Tibial artery (tissue), 4 donors: ENCODE measurements at regions not wholly inside any gene's neighbourhood (a gene's known extent, or its start where the extent isn't known, plus 50 kb on each side); places are given as distances from the start of the nearest gene placed in this dataset.

Experiments
- DNase-seq, 2 donors: peaks; one replicate each; pipeline ENCODE4 v3.0.0-alpha.2; 2019
- H3K27ac ChIP-seq, 2 donors: fragments of 200-600 bp; sonication (generic) in 1 of 2; 1 replicate in 1 of 2; 2 replicates in 1 of 2; pipeline ENCODE4 v1.5.1; 2018 to 2019; ENCODE audit warnings: mild to moderate bottlenecking in 1 of 2
- H3K27me3 ChIP-seq, 2 donors: fragments of 200-600 bp; sonication (generic) in 1 of 2; one replicate each; pipeline versions ENCODE4 v1.5.1 to v1.6.0; 2016 to 2019
- H3K36me3 ChIP-seq, 3 donors: fragments of 200-600 bp; sonication (generic) in 2 of 3; one replicate each; pipeline ENCODE4 v1.5.1; 2016 to 2019; ENCODE audit warnings: mild to moderate bottlenecking in 2 of 3
- H3K4me1 ChIP-seq, 4 donors: fragments of 200-600 bp; sonication (generic) in 2 of 4; 1 replicate in 3 of 4; 2 replicates in 1 of 4; pipeline ENCODE4 v1.5.1; 2016 to 2019
- H3K4me3 ChIP-seq, 2 donors: fragments of 200-600 bp; sonication (generic) in 1 of 2; 1 replicate in 1 of 2; 2 replicates in 1 of 2; pipeline ENCODE4 v1.5.1; 2018 to 2019; ENCODE audit warnings: mild to moderate bottlenecking in 2 of 2
- H3K9me3 ChIP-seq, 3 donors: fragments of 200-600 bp; sonication (generic) in 1 of 3; one replicate each; pipeline ENCODE4 v1.5.1; 2016 to 2019
- intact Hi-C: fragments of 100-400 bp; cut with DNase I; formaldehyde crosslinking; loops from one replicate; pipeline ENCODE4 v1.15.0; 2023; ENCODE audit warnings: low total_unique reads
- TF ChIP-seq, protein P1 (sequence below), 2 experiments: fragments of 200-600 bp in 1 of 2; fragments of 450-650 bp in 1 of 2; IDR thresholded peaks; one replicate each; pipeline ENCODE4 v1.5.1; 2017 to 2019; ENCODE audit warnings: antibody characterized with exemption in 2 of 2, mild to moderate bottlenecking in 1 of 2, moderate library complexity in 1 of 2

DNA sequence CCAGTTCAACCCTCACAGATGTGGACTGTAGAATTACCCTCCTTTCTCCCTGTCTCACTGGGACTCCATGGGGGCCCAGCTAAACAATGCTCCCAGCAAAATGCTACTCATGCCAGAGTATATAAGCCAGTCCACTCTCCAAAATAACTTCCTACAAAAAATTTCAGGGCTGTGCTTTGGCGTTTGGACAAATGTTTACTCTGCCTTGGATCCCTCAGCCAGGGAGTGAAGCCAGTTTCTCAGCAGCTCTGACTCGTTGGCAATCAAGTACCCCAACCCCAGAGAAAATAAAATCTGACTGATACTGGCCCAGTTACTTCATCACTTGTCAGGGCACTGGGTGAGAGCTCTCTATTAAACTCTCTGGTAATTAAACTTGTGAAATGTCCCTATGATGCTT lies 250.4 kb downstream of the TSHZ3 start:
- Histone ChIP-seq H3K9me3 (no peaks in the 10 kb centered on the region), H3K27ac (no peak overlapping the region), H3K27me3 (no peaks in the 10 kb centered on the region), H3K4me3 (no peak overlapping the region), H3K36me3 (no peaks in the 10 kb centered on the region), H3K4me1 (no peaks in the 10 kb centered on the region)
- TF ChIP-seq, protein P1, sequence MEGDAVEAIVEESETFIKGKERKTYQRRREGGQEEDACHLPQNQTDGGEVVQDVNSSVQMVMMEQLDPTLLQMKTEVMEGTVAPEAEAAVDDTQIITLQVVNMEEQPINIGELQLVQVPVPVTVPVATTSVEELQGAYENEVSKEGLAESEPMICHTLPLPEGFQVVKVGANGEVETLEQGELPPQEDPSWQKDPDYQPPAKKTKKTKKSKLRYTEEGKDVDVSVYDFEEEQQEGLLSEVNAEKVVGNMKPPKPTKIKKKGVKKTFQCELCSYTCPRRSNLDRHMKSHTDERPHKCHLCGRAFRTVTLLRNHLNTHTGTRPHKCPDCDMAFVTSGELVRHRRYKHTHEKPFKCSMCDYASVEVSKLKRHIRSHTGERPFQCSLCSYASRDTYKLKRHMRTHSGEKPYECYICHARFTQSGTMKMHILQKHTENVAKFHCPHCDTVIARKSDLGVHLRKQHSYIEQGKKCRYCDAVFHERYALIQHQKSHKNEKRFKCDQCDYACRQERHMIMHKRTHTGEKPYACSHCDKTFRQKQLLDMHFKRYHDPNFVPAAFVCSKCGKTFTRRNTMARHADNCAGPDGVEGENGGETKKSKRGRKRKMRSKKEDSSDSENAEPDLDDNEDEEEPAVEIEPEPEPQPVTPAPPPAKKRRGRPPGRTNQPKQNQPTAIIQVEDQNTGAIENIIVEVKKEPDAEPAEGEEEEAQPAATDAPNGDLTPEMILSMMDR (IDR thresholded peaks at IDR 0.05): no peak
- intact Hi-C loops: no loop called here
- no peak for DNase-seq

DNA sequence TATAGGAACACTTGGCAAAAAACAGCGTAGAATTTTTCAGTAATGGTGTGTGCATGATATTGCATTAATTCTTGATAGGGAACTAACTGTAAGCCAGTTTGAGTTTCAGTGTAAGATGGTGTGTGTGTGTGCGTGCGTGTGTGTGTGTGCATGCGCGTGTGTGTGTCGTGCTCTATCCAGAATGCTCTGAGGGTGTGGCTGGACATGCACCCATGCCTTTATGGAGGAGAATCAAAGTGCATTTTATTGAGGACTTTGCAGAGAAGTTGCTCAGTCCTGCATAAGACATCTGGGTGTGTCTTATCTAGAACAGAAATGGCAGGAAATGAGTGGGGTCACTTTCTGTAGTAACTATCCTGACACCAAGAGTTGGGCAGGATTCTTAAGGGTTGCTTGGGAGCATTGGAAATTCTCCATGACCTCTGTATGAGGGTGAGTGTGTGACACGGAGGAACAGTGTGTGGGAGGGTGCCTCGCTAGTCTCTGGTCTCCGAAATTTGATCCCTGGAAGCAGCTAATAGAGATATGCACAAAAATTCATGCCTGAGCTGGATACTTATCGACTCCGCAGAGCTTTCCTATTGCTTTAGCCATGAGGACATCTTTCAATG lies 252.2 kb downstream of the TSHZ3 start:
- intact Hi-C loops: no loop called here
- Histone ChIP-seq H3K27ac (no peak overlapping the region), H3K4me1 (no peaks in the 10 kb centered on the region), H3K4me3 (no peak overlapping the region), H3K9me3 (no peaks in the 10 kb centered on the region), H3K36me3 (no peaks in the 10 kb centered on the region), H3K27me3 (no peaks in the 10 kb centered on the region)
- DNase-seq: no peak
- TF ChIP-seq, protein P1 (IDR thresholded peaks at IDR 0.05): no peak

DNA sequence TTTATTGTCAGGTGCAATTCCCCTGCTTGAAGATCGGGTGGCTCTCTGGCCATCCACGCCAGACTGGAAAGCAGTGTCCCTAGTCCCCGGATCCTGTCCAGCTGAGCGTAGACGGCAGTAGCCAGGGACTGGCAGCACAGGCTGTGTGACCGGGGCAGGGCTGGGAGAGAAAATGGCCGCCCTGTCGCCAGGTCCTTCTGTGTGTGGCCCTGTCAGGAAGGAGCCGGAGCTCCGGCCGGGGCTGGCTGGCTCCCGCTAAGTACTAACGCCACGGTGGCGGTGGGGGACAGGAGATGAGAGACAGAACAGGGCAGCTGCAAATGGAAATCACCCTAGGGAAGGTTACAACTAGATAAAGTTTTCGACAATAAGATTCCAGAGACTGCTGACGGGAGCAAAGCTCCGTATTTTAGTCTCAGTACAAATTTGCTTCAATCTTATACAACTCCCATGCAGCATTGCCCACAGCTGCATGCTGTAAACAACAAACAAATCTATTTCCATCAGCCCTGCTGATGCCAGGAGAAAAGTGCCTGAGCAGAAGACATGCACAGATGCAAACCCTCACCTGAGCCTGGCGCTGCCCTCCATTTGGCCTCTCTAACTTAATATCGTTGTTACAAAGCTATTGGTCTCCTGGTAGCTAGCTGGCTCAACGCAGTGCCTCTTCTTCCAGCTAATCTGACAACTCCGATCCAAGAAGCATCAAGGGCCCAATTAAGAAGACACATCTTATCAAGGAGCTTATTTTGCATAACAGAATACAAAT lies 253.0 kb downstream of the TSHZ3 start:
- Histone ChIP-seq H3K4me1 (no peaks in the 10 kb centered on the region), H3K27me3 (no peaks in the 10 kb centered on the region), H3K36me3 (no peaks in the 10 kb centered on the region), H3K4me3 (no peak overlapping the region), H3K27ac (no peak overlapping the region), H3K9me3 (no peaks in the 10 kb centered on the region)
- no peak for DNase-seq
- intact Hi-C loops: no loop called here
- TF ChIP-seq, protein P1 (IDR thresholded peaks at IDR 0.05): no peak

DNA sequence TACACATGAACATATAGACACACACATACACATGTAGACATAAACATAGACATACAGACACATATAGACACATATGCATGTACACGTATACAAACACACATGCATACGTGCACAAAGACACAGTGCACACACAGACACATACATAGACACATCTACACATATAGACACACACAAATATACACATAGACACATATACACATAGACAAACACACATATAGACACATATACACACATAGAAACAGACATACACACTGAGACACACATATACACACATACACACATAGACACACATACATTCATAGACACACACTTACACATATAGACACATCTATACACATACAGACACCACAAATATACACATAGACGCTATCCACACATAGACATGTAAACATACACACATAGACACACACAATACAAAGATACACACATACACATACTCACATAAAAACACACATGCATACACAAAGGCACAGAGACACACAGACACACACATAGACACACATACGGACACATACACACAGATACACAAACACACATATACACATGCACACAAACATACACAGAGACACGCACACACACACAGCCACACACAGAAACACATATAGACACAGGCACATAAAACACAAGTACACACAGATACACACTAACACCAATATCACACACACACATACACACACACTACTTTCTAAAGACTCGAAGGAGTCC lies 254.0 kb downstream of the TSHZ3 start:
- Histone ChIP-seq H3K4me3 (no peak overlapping the region), H3K4me1 (no peaks in the 10 kb centered on the region), H3K9me3 (no peaks in the 10 kb centered on the region), H3K27me3 (no peaks in the 10 kb centered on the region), H3K27ac (no peak overlapping the region), H3K36me3 (no peaks in the 10 kb centered on the region)
- intact Hi-C loops: no loop called here
- TF ChIP-seq, protein P1 (IDR thresholded peaks at IDR 0.05): no peak
- no peak for DNase-seq

DNA sequence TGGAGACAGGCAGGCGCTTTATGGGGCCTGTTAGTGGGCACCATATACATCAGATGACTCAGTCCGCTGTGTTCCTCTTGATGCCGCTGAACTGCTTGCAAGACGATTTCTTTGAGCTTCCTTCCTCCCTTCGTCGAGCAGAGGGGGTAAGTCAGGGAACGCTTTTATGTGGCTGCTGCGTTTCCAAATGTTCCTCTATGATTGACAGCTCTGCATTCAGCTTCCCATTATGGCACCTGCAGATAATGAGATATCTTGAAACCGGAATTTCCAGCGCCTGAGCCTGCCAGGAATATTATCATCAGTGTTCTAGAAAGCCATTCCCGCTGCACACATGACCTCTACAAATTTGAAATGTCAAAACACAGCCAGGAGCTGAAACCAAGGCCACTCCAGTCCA lies 257.0 kb downstream of the TSHZ3 start:
- no peaks in the 10 kb centered on the region for H3K27me3 ChIP-seq
- peak in 1 of 2 donors; percentile 20 for DNase-seq
- intact Hi-C loops: no loop called here
- no peak overlapping the region for H3K27ac ChIP-seq
- no peaks in the 10 kb centered on the region for H3K9me3 ChIP-seq
- H3K4me1 ChIP-seq: no peaks in the 10 kb centered on the region
- no peak overlapping the region for H3K4me3 ChIP-seq
- TF ChIP-seq, protein P1 (IDR thresholded peaks at IDR 0.05): no peak
- H3K36me3 ChIP-seq: no peaks in the 10 kb centered on the region
